GM21447 (cell line): ENCODE measurements at regions not wholly inside any gene's neighbourhood (a gene's known extent, or its start where the extent isn't known, plus 50 kb on each side); places are given as distances from the start of the nearest gene placed in this dataset.
"Not testable (repeated sequence)": the region's sequence is repeated elsewhere in the genome, so short reads cannot be mapped to it uniquely, and the experiment has no call there.

Experiments
- ATAC-seq: cut with Tn5 transposase; IDR thresholded peaks from one replicate; pipeline ENCODE4 v1.9.1; 2021; ENCODE audit not compliant: unreplicated experiment

GRCh38 chr3:67064105-67064504, 66.0 kb downstream of the KBTBD8 start:
- ATAC-seq, result no peak

GRCh38 chr3:67067251-67067650, 69.1 kb downstream of the KBTBD8 start:
- ATAC-seq, result peak; percentile 94

GRCh38 chr3:67072640-67073039, 74.5 kb downstream of the KBTBD8 start:
- not testable (repeated sequence) for ATAC-seq

- ATAC-seq, result no peak
Measured at GRCh38 chr3:67073812-67074211, 75.7 kb downstream of the KBTBD8 start.

- ATAC-seq, result no peak
Measured at GRCh38 chr3:67075295-67075694, 77.2 kb downstream of the KBTBD8 start.

GRCh38 chr3:67076607-67077006, 78.5 kb downstream of the KBTBD8 start:
- ATAC-seq, result no peak

- no peak for ATAC-seq
Measured at GRCh38 chr3:67077656-67078055, 79.5 kb downstream of the KBTBD8 start.

GRCh38 chr3:67082533-67083024, 84.5 kb downstream of the KBTBD8 start:
- ATAC-seq, result no peak

GRCh38 chr3:67083277-67083676, 85.2 kb downstream of the KBTBD8 start:
- ATAC-seq, result peak; percentile 80

- ATAC-seq, result no peak
Measured at GRCh38 chr3:67087788-67088187, 89.7 kb downstream of the KBTBD8 start.

GRCh38 chr3:67090474-67090873, 92.4 kb downstream of the KBTBD8 start:
- ATAC-seq, result no peak

GRCh38 chr3:67093305-67093704, 95.2 kb downstream of the KBTBD8 start:
- no peak for ATAC-seq

- ATAC-seq, result no peak
Measured at GRCh38 chr3:67094167-67094566, 96.1 kb downstream of the KBTBD8 start.

- no peak for ATAC-seq
Measured at GRCh38 chr3:67094774-67095173, 96.7 kb downstream of the KBTBD8 start.

GRCh38 chr3:67104388-67104787, 106.3 kb downstream of the KBTBD8 start:
- no peak for ATAC-seq

GRCh38 chr3:67106874-67107273, 108.8 kb downstream of the KBTBD8 start:
- ATAC-seq, result no peak

GRCh38 chr3:67109651-67110204, 111.6 kb downstream of the KBTBD8 start:
- ATAC-seq, result no peak

GRCh38 chr3:67113802-67114407, 115.8 kb downstream of the KBTBD8 start:
- peak; percentile 97 for ATAC-seq

- ATAC-seq, result no peak
Measured at GRCh38 chr3:67118122-67118521, 120.0 kb downstream of the KBTBD8 start.

- no peak for ATAC-seq
Measured at GRCh38 chr3:67118635-67119034, 120.5 kb downstream of the KBTBD8 start.

- ATAC-seq, result no peak
Measured at GRCh38 chr3:67123914-67124313, 125.8 kb downstream of the KBTBD8 start.

- ATAC-seq, result no peak
Measured at GRCh38 chr3:67127254-67127653, 129.1 kb downstream of the KBTBD8 start.

GRCh38 chr3:67142432-67142831, 144.3 kb downstream of the KBTBD8 start:
- ATAC-seq, result no peak
